HG03103 (cell line): ENCODE measurements at regions not wholly inside any gene's neighbourhood (a gene's known extent, or its start where the extent isn't known, plus 50 kb on each side); places are given as distances from the start of the nearest gene placed in this dataset.
"Not testable (repeated sequence)": the region's sequence is repeated elsewhere in the genome, so short reads cannot be mapped to it uniquely, and the experiment has no call there.

Experiments
- ATAC-seq: cut with Tn5 transposase; IDR thresholded peaks from one replicate; pipeline ENCODE4 v1.9.1; 2021; ENCODE audit warnings: low read depth; ENCODE audit not compliant: unreplicated experiment

DNA sequence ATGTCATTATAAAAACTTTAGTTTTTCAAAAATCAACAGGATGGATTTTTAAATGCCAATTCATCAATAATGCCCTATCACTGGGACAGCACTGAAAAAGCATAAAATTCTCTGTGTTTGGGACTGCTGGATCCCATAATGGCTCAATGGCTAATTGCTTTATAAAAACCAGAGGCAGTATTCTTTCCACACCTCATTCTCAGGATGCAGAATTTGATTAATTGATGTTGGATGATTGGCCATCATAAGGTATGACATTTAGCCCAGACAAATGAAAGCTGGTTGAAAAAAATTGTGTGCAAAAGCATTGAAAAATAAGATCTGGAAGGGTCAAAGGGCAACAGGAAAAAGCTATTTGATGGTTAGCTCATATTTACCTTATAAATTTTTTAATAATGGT lies 362.2 kb upstream of the SNX7 start:
- ATAC-seq, result no peak

DNA sequence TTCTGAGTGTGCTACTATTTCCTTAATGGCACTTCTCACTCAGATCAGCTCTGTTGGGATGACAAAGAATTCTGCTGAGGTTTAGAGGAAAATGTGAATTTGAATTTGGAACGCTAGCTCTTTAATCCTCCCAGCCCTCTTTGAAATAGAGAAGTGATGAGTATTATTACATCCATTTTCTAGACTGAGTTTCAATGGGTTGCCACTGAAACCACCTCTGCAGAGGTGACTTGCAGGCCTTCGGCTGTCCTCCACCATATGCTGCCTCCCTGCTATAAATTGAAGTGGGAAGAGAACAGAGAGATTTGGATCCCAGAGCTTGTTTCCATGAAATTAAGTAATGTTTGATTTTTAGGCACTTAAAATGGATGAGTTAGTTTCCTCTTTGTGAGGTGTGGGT lies 363.2 kb upstream of the SNX7 start:
- no peak for ATAC-seq

- ATAC-seq, result no peak
These were observed 364.8 kb upstream of the SNX7 start for GRCh38 chr1:98296681-98297080.

DNA sequence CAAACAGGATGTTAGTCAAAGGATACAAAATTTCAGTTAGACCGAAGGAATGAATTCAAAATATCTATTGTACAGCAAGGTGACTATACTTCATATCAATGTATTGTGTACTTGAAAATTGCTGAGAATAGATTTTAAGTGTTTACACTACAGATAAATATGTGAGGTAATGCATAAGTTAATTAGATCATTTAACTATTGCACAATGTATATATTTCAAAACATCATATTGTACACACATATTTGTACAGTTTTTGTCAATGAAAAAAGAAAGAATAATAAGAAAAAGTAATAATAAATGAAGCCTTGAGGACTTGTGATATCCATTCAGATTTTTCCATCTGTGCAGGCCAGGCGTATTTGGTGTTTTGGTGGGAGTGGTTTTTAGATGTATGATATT lies 367.4 kb upstream of the SNX7 start:
- ATAC-seq, result no peak

- no peak for ATAC-seq
These were observed 368.5 kb upstream of the SNX7 start for GRCh38 chr1:98292994-98293393.

GRCh38 chr1:98289311-98289710 lies 368.5 kb upstream of the DPYD start:
- no peak for ATAC-seq

DNA sequence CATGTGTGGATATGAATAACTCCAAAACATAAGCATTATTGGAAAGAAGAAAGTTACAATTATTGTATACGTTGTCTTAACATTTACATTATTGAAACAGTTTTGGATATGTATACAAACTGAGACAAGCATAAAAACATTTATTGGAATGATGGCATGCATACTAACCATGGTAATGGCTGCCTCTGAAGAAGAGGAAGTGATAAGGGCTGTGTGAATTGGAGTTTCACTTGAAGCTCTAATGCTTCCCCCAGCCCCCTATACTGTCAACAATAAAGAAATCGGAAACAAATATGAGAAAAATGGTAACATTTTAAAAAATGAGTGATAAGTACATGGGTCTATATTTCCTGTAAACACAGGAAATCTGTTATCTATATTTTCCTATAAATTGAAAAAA lies 367.7 kb upstream of the DPYD start:
- ATAC-seq, result no peak

- no peak for ATAC-seq
These were observed 366.8 kb upstream of the DPYD start for GRCh38 chr1:98287626-98288025.

GRCh38 chr1:98286656-98287055 lies 365.8 kb upstream of the DPYD start:
- no peak for ATAC-seq

GRCh38 chr1:98285286-98285685 lies 364.5 kb upstream of the DPYD start:
- not testable (repeated sequence) for ATAC-seq

DNA sequence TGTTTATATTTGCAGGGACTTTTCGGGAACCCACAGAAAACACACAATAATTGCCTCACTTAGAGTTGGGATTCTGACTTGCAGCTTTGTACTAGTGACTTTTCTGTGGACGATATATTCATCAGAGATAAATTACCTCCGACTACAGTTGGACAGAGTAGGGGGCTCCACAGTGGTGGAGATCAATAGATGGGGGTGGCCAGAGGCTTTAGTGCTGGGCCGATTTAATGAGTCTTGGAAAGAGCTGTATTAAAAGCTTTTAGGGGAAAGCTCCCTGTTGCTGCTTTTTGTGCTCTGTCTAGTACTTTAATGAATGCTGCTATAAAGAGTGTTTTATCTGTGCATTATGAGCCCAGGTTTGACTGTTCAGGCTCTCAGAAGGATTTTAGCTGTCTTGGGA lies 359.2 kb upstream of the DPYD start:
- ATAC-seq, result no peak

GRCh38 chr1:98278055-98278454 lies 357.2 kb upstream of the DPYD start:
- ATAC-seq, result no peak

- ATAC-seq, result no peak
These were observed 356.3 kb upstream of the DPYD start for GRCh38 chr1:98277118-98277517.

DNA sequence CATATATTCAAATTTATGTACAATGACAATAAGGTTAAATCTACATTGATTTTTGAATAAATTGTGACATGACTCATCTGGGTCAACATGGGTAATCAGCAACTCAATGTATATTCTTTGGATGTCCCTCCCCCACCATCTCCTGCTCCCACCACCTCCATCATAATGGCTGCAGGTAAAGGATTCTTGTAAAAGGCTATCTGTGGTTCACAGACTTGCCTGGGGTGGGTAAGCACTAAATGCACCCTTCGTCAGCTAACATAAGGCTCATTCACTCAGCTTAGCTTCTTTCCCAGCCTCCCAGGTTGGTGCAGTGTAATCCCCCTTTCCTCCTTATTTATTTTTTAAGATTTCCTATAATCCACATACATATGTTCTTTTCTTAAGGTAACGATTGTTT lies 355.7 kb upstream of the DPYD start:
- no peak for ATAC-seq

DNA sequence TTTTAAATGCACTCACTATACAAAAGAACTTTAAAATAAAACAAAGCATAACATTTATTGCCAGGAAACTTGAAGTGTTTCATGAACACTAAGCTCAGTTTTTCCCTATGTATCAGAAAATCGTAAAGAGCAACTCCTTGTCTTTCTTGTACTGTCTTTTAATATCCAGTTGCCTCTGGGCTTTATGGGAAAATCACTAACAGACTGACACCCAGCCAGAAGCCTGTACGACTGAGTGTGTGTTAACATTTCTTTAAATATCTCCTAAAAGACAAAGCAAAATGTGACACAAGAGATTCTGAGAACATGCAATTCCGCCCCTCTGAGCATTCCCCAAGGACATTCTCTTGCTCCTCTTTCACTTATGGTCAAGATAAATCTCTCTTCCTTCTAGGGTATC lies 347.5 kb upstream of the DPYD start:
- no peak for ATAC-seq

DNA sequence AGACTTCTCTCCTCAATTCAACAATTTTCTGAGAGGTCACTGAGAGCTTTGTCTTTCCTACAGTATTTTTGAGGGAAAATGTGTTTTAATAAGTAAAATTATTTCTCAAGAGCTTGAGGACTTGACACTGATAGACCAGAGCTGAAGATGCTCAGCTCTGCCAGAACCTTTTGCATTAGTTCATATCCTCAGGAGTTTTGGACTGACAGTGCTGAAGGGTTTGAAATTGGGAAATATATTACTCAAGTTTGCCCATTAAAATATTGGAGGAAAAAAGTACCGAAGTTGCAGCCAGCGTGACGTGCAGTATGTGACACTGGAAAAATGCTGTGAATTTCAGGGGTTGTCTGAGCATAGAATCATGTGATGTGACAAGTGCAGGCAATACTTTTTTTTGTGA lies 346.6 kb upstream of the DPYD start:
- no peak for ATAC-seq

- no peak for ATAC-seq
These were observed 343.9 kb upstream of the DPYD start for GRCh38 chr1:98264727-98265126.

DNA sequence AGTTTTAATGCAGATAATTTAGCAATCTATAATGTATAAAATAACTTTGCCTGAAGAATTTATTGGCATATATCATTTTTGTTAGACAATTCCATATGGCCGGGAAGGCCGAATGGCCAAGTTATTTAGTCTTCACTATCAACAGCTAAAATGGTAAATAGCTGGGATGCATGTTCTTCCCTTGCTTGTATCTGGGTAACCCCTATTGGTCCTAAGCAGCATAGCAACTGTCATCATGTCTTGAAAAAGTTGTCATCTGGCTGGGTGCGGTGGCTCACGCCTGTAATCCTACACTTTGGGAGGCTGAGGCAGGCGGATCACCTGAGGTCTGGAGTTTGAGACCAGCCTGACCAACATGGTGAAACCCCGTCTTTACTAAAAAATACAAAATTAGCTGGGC lies 340.0 kb upstream of the DPYD start:
- ATAC-seq, result no peak

- no peak for ATAC-seq
These were observed 339.6 kb upstream of the DPYD start for GRCh38 chr1:98260412-98260811.

DNA sequence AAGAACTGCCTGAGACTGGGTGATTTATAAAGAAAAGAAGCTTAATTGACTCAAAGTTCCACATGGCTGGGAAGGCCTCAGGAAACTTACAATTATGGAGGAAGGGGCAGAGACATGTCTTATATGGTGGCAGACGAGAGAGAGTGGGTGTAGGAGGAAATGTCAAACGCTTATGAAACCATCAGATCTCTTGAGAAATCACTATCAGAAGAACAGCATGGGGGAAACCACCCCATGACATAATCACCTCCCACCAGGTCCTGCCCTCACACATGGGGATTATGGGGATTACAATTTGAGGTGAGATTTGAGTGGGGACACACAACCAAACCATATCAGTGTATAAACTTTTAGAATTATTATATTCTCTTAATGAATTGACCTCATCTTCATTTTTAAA lies 335.9 kb upstream of the DPYD start:
- no peak for ATAC-seq

DNA sequence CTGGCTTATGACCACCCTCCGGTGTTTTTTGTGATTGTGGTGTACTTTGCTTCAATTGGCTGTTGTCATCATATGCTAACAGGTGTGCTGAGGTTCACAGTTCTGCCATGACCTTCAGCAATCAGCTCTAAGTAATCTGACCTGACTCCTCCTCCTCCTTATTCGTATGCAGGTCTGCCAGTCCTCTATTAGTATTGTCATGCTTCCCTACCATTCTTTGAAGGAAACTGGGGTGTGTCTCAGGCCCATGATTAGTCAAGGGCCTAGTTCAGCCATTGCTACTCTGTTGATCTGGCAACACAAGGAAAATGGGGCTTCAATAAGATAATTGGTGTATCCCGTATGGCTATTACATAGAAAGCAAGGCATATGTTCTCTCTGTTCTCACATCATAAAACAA lies 332.3 kb upstream of the DPYD start:
- no peak for ATAC-seq

GRCh38 chr1:98251497-98251896 lies 330.7 kb upstream of the DPYD start:
- ATAC-seq, result no peak

DNA sequence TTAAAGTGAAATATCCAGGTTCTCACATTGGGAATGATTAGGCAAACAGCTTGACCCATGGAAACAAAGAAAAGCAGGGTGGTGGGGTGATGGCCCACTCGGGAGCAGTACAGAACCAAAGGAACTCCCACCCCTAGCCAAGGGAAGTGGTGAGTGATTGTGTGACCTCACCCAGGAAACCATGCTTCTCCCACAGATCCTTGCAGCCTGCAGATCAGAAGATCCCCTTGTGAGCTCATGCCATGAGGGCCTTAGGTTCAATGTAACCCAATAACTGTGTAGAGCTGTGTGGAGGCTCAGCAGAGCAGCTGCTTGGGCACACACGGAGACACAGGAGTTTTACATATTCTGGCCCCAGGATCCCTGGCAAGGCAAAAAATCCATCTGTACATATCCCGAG lies 311.8 kb upstream of the DPYD start:
- ATAC-seq, result no peak

GRCh38 chr1:98222706-98223105 lies 301.9 kb upstream of the DPYD start:
- ATAC-seq, result no peak
